Neural progenitor cell (in vitro differentiated cells): ENCODE measurements at regions not wholly inside any gene's neighbourhood (a gene's known extent, or its start where the extent isn't known, plus 50 kb on each side); places are given as distances from the start of the nearest gene placed in this dataset.

Source experiments
- DNase-seq: peaks from one replicate; pipeline ENCODE4 v3.0.0-alpha.2; 2016; ENCODE audit warnings: low spot score
- H2AFZ ChIP-seq: fragments of 200-600 bp; sonication (generic); replicated peaks from 2 replicates; pipeline ENCODE4 v1.6.1; 2016; ENCODE audit warnings: antibody characterized with exemption
- H3F3A ChIP-seq: fragments of 200-600 bp; sonication (generic); 2 replicates; pipeline ENCODE4 v1.6.1; 2016; ENCODE audit warnings: antibody characterized with exemption, low read depth
- H3K27ac ChIP-seq: fragments of 200-600 bp; sonication (generic); 2 replicates; pipeline ENCODE4 v1.5.1; 2016; ENCODE audit warnings: mild to moderate bottlenecking
- H3K27me3 ChIP-seq: fragments of 200-600 bp; sonication (generic); 2 replicates; pipeline ENCODE4 v1.6.1; 2016; ENCODE audit warnings: mild to moderate bottlenecking, moderate library complexity
- H3K36me3 ChIP-seq: fragments of 200-600 bp; sonication (generic); 2 replicates; pipeline ENCODE4 v1.5.1; 2016
- H3K4me1 ChIP-seq: fragments of 200-600 bp; sonication (generic); 2 replicates; pipeline ENCODE4 v1.6.1; 2016; ENCODE audit warnings: mixed run types
- H3K4me2 ChIP-seq: fragments of 200-600 bp; sonication (generic); 2 replicates; pipeline ENCODE4 v1.6.1; 2016
- H3K4me3 ChIP-seq: fragments of 200-600 bp; sonication (generic); 2 replicates; pipeline ENCODE4 v1.5.1; 2016
- H3K79me2 ChIP-seq: fragments of 200-600 bp; sonication (generic); 2 replicates; pipeline ENCODE4 v1.6.1; 2016; ENCODE audit warnings: low read depth
- H3K9ac ChIP-seq: fragments of 200-600 bp; sonication (generic); 2 replicates; pipeline ENCODE4 v1.6.1; 2016
- H3K9me3 ChIP-seq: fragments of 200-600 bp; sonication (generic); 2 replicates; pipeline ENCODE4 v1.5.1; 2016; ENCODE audit warnings: low read depth
- H4K20me1 ChIP-seq: fragments of 200-600 bp; sonication (generic); 2 replicates; pipeline ENCODE4 v1.6.1; 2016; ENCODE audit warnings: low read depth
- H3K27ac Mint-ChIP-seq: 3 replicates; pipeline ENCODE4 v1.8.0; 2021; ENCODE audit warnings: mixed read lengths
- H3K27me3 Mint-ChIP-seq: 2 replicates; pipeline ENCODE4 v1.8.0; 2022; ENCODE audit warnings: low read depth, mild to moderate bottlenecking, inconsistent platforms, moderate library complexity, mixed read lengths; ENCODE audit not compliant: insufficient read depth
- H3K36me3 Mint-ChIP-seq: 3 replicates; pipeline ENCODE4 v1.8.0; 2021; ENCODE audit warnings: mixed read lengths
- H3K4me1 Mint-ChIP-seq: 3 replicates; pipeline ENCODE4 v1.8.0; 2021; ENCODE audit warnings: mixed read lengths
- H3K4me3 Mint-ChIP-seq: 3 replicates; pipeline ENCODE4 v1.8.0; 2021; ENCODE audit warnings: mild to moderate bottlenecking, moderate library complexity, mixed read lengths
- H3K9me3 Mint-ChIP-seq: 3 replicates; pipeline ENCODE4 v1.8.0; 2020; ENCODE audit warnings: mixed read lengths
- CTCF ChIP-seq: fragments of 200-600 bp; sonication (generic); IDR thresholded peaks from 2 replicates; pipeline ENCODE4 v1.5.1; 2017; ENCODE audit warnings: antibody characterized with exemption, mild to moderate bottlenecking
- EZH2 ChIP-seq: fragments of 200-600 bp; sonication (generic); IDR thresholded peaks from 2 replicates; pipeline ENCODE4 v1.6.1; 2017; ENCODE audit warnings: antibody characterized with exemption, mild to moderate bottlenecking, moderate library complexity
- EZH2phosphoT487 ChIP-seq: fragments of 200-600 bp; sonication (generic); IDR thresholded peaks from 2 replicates; pipeline ENCODE4 v1.6.1; 2017; ENCODE audit warnings: antibody characterized with exemption

GRCh38 chr6:148285205-148285604 is 57.4 kb upstream of the SASH1 start:
- Mint-ChIP-seq H3K9me3 (no peaks in the 10 kb centered on the region), H3K4me3 (no peak overlapping the region), H3K36me3 (peaks cover 2% of the 10 kb centered on the region), H3K27me3 (no peaks in the 10 kb centered on the region), H3K27ac (no peak overlapping the region), H3K4me1 (peaks cover 14% of the 10 kb centered on the region)
- Histone ChIP-seq H3K9me3 (no peaks in the 10 kb centered on the region), H3K9ac (no peak overlapping the region), H3K79me2 (no peaks in the 10 kb centered on the region), H2AFZ (no peak overlapping the region), H3K36me3 (no peaks in the 10 kb centered on the region), H3K4me1 (no peaks in the 10 kb centered on the region), H3F3A (no peaks in the 10 kb centered on the region), H3K4me2 (no peak overlapping the region), H3K27me3 (no peaks in the 10 kb centered on the region), H3K4me3 (no peak overlapping the region), H3K27ac (no peak overlapping the region), H4K20me1 (no peaks in the 10 kb centered on the region)
- no peak for TF ChIP-seq EZH2phosphoT487
- TF ChIP-seq CTCF, result no peak
- TF ChIP-seq EZH2, result no peak
- DNase-seq, result no peak

- Mint-ChIP-seq H3K4me3 (no peak overlapping the region), H3K9me3 (no peaks in the 10 kb centered on the region), H3K27ac (no peak overlapping the region), H3K36me3 (no peaks in the 10 kb centered on the region), H3K4me1 (peaks cover 14% of the 10 kb centered on the region), H3K27me3 (no peaks in the 10 kb centered on the region)
- Histone ChIP-seq H3K9ac (no peak overlapping the region), H4K20me1 (no peaks in the 10 kb centered on the region), H3F3A (no peaks in the 10 kb centered on the region), H3K9me3 (no peaks in the 10 kb centered on the region), H2AFZ (no peak overlapping the region), H3K4me3 (no peak overlapping the region), H3K36me3 (no peaks in the 10 kb centered on the region), H3K27me3 (no peaks in the 10 kb centered on the region), H3K79me2 (no peaks in the 10 kb centered on the region), H3K4me1 (peaks cover 4% of the 10 kb centered on the region), H3K27ac (no peak overlapping the region), H3K4me2 (no peak overlapping the region)
- TF ChIP-seq EZH2phosphoT487 (no peak), EZH2 (no peak), CTCF (no peak)
- DNase-seq, result no peak
Measured at GRCh38 chr6:148286563-148286962, 56.1 kb upstream of the SASH1 start.

GRCh38 chr6:148287623-148288333 is 54.9 kb upstream of the SASH1 start:
- Mint-ChIP-seq H3K4me1 (peaks cover 14% of the 10 kb centered on the region), H3K9me3 (no peaks in the 10 kb centered on the region), H3K27me3 (no peaks in the 10 kb centered on the region), H3K27ac (no peak overlapping the region), H3K4me3 (no peak overlapping the region), H3K36me3 (no peaks in the 10 kb centered on the region)
- Histone ChIP-seq H3F3A (no peaks in the 10 kb centered on the region), H3K79me2 (no peaks in the 10 kb centered on the region), H3K36me3 (no peaks in the 10 kb centered on the region), H4K20me1 (no peaks in the 10 kb centered on the region), H3K4me1 (peaks cover 4% of the 10 kb centered on the region), H2AFZ (no peak overlapping the region), H3K27ac (no peak overlapping the region), H3K9ac (no peak overlapping the region), H3K27me3 (no peaks in the 10 kb centered on the region), H3K4me3 (no peak overlapping the region), H3K4me2 (no peak overlapping the region), H3K9me3 (no peaks in the 10 kb centered on the region)
- TF ChIP-seq CTCF (no peak), EZH2phosphoT487 (no peak), EZH2 (no peak)
- DNase-seq, result no peak
